GM18505 (cell line): ENCODE measurements at regions not wholly inside any gene's neighbourhood (a gene's known extent, or its start where the extent isn't known, plus 50 kb on each side); places are given as distances from the start of the nearest gene placed in this dataset.

Experiments
- ATAC-seq: cut with Tn5 transposase; IDR thresholded peaks from one replicate; pipeline ENCODE4 v1.9.1; 2021; ENCODE audit not compliant: unreplicated experiment
- POLR2A ChIP-seq: IDR thresholded peaks from 4 replicates; pipeline ENCODE4 v1.6.1; 2011; ENCODE audit warnings: borderline replicate concordance; ENCODE audit not compliant: insufficient read depth, insufficient read length; ENCODE audit errors: extremely low read depth

- no peak for ATAC-seq
Measured at GRCh38 chr5:120852222-120852860, 388.2 kb downstream of the PRR16 start.

DNA sequence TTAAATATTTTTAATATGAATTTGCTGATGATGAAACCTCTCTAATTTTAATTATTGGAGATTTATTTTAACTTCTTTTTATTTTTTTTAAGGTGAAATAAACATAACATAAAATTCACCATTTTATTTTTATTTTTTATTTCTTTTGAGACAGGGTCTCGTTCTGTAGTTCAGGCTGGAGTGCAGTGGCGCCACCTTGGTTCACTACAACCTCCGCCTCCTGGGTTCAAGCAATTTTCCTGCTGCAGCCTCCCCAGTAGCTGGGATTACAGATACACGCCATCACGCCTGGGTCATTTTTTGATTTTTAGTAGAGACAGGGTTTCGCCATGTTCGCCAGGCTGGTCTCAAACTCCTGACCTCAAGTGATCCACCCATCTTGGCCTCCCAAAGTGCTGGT lies 402.9 kb downstream of the PRR16 start:
- no peak for TF ChIP-seq POLR2A
- no peak for ATAC-seq

More at GRCh38 chr5:120852222-120852860, 388.2 kb downstream of the PRR16 start:
- TF ChIP-seq POLR2A = no peak

GRCh38 chr5:120869831-120870230 lies 405.7 kb downstream of the PRR16 start:
- TF ChIP-seq POLR2A = no peak
- ATAC-seq = no peak

- ATAC-seq = no peak
- no peak for TF ChIP-seq POLR2A
Measured at GRCh38 chr5:120872297-120872696, 408.2 kb downstream of the PRR16 start.

DNA sequence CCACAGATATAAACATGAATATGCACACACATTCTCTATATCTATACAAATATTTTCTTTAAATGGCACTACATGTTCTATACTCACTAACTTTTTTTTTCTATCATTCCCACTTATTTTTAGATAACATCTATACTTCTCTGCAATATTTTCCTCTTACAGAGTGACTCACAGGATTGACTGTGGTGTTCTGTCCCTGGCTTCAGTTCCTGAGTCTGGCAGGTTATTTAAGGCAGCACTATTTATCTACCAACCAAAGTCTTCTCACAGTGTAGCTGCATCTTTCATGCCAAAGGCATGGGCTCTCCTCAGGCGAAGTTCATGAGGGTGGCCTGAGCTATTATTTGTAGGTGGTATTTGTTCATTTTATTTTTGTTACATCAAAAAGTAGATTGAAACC lies 409.0 kb downstream of the PRR16 start:
- TF ChIP-seq POLR2A = no peak
- no peak for ATAC-seq

GRCh38 chr5:120874081-120874862 lies 410.2 kb downstream of the PRR16 start:
- ATAC-seq = no peak
- TF ChIP-seq POLR2A = no peak

DNA sequence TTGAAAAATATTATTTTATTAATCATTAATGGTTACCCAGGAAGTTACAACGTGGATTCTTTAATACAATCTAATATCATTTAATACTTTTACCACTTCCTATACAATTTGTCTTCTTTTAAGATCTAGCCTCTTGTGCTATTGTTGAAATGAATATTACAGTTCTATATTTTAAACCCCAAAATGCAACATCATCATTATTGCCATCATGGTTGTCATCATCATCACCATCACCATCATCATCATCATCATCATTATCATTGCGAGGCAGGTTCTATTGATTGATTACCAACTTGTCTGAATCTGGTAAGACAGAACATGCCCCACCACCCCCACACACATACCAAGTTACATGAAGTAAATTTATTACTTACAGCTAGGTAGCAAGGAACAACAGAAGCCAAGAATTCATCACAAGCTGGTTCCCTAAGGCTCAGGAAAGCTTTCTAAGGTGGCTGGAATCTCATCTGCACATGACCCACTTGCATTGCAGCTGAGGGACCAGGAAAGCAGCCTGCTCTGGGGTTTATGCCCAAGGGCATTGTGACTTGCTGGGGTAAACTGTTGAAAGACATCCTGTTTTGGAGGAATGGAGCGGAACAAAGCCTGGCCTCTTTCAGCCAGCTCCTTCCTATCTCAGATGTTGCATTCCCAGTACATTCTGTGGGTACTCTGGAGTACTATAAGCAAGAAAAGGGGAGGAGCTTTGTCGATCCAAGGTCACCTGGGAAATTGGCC lies 418.1 kb downstream of the PRR16 start:
- TF ChIP-seq POLR2A = no peak
- ATAC-seq = no peak

- ATAC-seq = no peak
- TF ChIP-seq POLR2A = no peak
Measured at GRCh38 chr5:120886351-120886860, 422.3 kb downstream of the PRR16 start.

GRCh38 chr5:120895660-120896059 lies 431.6 kb downstream of the PRR16 start:
- no peak for TF ChIP-seq POLR2A
- no peak for ATAC-seq

DNA sequence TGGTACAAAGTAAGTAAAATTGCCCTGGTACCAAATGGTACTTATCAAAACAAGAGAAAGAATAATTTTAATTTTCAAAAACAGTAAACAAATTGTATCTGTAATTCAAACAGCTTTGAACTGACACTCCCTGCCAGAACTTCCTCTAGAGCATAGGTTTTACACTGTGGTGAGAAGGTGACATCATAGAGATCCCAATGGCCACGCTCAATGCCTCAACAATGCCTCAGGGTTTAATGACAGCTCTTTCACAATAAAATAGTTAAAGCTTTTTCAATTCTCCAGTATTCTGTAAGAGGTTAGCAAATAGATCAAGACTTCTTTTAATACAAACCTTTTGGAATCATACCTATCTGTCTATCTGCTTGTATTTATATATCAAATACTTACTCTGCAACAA lies 437.1 kb downstream of the PRR16 start:
- no peak for TF ChIP-seq POLR2A
- no peak for ATAC-seq

DNA sequence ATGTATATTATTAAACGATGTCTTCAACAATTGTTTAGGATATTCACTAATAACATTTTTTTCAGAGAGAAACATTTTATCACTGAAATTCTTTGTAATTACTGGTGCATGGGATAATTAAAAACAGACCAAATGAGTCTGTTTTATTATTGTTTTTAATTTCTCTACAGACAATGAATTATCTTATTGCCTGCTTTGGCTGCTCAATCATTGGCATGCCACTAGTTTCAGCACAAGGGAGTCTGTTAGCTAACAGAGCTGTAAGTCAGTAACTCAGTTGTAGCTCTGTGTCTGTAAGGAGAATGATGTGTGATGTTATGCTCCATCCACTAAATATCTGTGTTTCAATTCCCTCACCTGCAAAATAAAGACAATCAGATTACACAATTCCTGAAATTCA lies 443.9 kb downstream of the PRR16 start:
- no peak for ATAC-seq
- TF ChIP-seq POLR2A = no peak

DNA sequence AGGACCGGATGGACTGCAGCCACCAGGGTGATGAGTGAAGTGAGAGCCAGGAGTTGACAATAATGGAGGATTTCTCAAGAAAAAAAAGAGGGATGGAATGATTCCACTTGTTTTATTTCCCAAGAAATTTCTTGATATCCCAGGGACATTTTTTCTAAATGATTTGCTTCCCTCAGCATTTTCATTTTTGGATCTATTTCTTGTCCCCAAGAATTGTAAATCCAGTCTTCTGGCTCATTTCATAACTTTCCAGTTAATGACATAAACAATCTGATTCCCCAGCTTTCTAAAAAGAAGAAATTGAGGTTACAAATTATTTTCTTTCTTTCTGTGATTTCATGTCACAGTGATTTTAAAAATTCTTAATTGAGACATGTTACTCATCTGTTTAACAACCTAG lies 446.5 kb downstream of the PRR16 start:
- no peak for ATAC-seq

GRCh38 chr5:120913396-120913795 lies 449.3 kb downstream of the PRR16 start:
- ATAC-seq = no peak
- no peak for TF ChIP-seq POLR2A

More for the DNA sequence above, 446.5 kb downstream of the PRR16 start:
- TF ChIP-seq POLR2A = no peak

DNA sequence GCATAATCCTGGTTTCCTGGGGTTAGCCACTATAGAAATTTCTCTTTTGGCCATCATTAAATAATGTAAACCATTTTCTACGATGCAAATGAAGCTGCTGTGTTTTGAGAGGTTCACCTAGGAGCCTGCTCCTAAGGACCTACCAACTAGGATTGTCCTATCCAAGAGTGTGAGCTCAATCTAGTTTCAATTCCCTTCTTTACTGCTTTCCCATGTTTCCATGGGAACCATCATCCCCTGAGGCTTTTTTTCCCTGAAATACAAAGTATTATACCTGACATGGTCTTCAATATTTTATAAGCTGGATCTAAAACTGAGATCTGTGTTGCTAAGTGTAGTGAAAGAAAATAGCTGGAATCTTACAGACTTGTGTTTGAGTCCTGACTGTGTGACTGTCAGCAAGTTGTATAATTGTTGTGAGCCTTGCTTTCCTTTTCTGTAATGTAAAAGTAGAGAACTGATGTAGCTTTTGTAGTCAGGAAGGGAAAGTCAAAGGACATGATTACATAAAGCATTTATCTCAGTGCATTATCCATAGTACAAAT lies 453.2 kb downstream of the PRR16 start:
- TF ChIP-seq POLR2A = no peak

GRCh38 chr5:120919017-120919416 lies 454.9 kb downstream of the PRR16 start:
- no peak for ATAC-seq

More for the DNA sequence above, 453.2 kb downstream of the PRR16 start:
- no peak for ATAC-seq

More at GRCh38 chr5:120919017-120919416, 454.9 kb downstream of the PRR16 start:
- TF ChIP-seq POLR2A = no peak
